ENCODE measurements at regions not wholly inside any gene's neighbourhood (a gene's known extent, or its start where the extent isn't known, plus 50 kb on each side); places are given as distances from the start of the nearest gene placed in this dataset.
"Not testable (repeated sequence)": the region's sequence is repeated elsewhere in the genome, so short reads cannot be mapped to it uniquely, and the experiment has no call there.

- DNase-seq (ENCODE audit: low spot score), result no peak
Measured at GRCh38 chr1:47522935-47523834, 85.3 kb downstream of the FOXD2 start.

- no peak for DNase-seq (ENCODE audit: low spot score)
Measured at GRCh38 chr1:47523835-47524215, 86.0 kb downstream of the FOXD2 start.

DNA sequence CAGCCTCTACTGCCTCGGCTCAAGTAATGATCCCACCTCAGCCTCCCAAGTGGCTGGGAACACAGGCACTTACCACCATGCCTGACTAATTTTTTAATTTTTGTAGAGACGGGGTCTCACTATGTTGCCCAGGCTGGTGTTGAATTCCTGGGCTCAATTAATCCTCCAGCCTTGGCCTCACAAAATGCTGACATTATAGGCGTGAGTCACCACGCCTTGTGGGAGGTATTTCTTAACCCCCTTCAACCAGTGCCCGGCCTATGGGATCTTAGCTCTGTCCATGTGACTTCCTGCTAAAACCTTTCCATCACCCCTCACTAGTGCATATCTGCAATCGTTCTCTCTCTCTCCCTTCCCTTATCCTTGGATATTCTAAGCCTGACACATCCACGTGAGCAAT, 86.4 kb downstream of the FOXD2 start:
- DNase-seq (ENCODE audit: low spot score), result no peak

DNA sequence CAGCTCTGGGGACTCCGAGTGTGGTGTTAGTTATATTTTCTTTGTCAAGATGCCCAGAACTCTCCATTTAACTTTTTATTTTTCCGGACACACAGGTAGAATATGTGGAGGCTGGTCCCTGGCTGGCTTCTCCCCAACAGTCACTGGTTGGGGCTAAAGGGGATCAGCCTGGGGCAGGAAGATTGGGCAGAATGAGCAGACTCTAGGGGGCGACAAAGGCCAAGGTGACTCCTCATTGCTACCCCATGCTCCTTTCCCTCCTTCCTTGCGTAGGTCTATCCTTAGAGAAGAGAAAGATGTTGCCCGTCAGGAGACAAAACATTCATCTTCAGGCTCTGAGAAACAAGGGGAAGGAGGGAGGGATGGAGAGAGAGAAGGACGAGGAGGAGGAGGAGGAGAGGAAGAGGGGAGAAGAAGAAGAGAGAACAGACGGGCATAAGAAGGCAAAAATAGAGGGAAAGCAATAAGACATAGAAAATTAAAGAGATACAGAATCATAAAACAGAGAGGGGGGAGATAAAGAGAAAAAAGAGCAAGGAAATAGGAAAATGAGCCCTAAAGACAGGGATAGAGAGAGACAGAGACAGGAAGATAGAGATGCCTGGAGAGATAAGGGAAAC, 89.9 kb downstream of the FOXD2 start:
- no peak for DNase-seq (ENCODE audit: low spot score)

DNA sequence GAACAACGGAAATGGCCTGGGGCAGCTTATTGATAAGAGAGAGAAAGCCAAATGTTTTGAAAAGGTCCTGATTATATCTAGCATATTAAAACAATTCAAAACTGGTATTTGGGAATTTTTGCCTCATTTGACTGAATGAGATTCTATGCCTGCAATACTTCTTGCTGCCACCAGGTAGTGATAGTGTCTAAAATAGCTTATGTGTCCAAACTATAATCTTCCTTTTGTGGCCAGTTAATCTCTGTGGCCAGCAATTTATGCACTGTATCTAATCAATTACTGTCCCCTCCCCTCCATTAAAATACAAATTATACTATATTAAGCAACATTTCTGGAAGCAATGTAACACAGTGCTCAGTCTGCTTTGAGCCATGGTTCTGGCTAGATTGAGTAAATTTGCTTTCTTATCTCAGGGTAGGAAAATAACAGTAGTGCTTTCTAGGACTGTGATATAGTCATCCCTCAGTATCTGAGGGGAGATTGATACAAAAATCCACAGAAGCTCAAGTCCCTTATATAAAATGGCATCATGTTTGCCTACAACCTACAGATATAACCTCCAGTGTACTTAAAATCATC, 91.8 kb downstream of the FOXD2 start:
- DNase-seq (ENCODE audit: low spot score), result no peak

DNA sequence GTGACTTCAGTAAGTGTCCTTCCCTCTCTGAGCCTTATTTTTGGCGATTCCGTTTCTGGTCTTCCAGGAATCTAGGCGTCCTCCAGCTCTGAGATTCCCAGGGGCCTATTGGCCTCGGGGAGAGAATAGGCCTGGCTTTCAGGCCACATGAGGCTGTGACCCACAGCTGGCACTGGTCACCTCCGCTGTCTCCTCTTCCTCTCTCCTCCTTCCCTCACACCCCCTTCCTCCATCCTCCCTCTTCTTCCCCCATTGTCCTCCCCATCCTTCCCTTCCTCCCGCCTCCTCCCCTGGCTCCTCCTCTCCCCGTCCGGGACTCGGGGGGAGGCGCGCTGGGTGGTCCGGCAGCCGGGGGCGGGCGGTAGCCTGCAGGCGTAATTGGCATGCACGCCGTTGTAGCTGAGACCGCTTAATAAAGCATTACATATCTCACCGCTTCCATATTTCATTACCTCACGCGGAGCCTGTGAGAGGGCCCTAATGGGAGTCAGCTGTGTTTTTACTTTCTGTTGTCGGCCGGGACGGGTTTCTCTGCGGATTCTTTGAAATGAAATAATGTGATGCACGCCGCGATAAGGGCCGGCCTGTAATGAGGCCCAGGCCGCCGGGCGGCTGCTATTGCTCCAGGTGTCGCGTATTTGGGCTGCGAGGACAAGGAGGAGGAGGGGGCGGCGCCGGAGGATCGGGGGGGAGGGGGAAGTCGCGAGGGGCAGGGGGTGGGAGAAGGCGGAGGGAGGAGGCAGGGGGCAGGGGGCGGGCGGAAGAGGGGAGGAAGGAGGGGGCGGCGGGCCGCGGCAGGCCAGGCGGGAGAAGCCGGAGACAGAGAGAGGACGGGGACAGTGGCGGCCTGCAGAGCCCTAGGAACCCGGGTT, 95.3 kb downstream of the FOXD2 start:
- DNase-seq (ENCODE audit: low spot score), result no peak

- no peak for DNase-seq (ENCODE audit: low spot score)
Measured at GRCh38 chr1:47533793-47534328, 96.0 kb downstream of the FOXD2 start.

GRCh38 chr1:47534436-47534835, 96.6 kb downstream of the FOXD2 start:
- no peak for DNase-seq (ENCODE audit: low spot score)

GRCh38 chr1:47536646-47537118, 98.8 kb downstream of the FOXD2 start:
- DNase-seq (ENCODE audit: low spot score), result no peak

- no peak for DNase-seq (ENCODE audit: low spot score)
Measured at GRCh38 chr1:47537268-47537667, 99.4 kb downstream of the FOXD2 start.

DNA sequence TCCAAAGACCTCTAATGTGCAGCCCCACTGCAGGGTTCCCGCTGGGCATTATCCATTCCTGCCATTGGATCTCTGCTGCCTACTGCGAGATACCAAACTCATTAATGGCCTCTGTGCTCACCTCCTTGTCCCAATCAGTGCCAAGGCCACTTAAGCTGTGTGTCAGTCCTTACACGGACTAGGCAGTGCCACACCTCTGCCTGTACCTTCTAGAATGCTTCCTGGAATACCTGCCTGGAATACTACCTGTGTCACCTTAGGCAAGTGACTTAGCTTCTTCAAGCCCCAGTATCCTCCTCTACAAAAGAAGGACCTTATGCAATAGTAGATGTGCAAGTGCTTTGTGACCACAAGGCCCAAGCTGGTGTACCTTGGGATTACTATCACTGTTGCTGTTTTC, 100.1 kb downstream of the FOXD2 start:
- no peak for DNase-seq (ENCODE audit: low spot score)

- not testable (repeated sequence) for DNase-seq (ENCODE audit: low spot score)
Measured at GRCh38 chr1:47538530-47538929, 100.7 kb downstream of the FOXD2 start.

GRCh38 chr1:47541705-47542104, 103.9 kb downstream of the FOXD2 start:
- DNase-seq (ENCODE audit: low spot score), result not testable (repeated sequence)

DNA sequence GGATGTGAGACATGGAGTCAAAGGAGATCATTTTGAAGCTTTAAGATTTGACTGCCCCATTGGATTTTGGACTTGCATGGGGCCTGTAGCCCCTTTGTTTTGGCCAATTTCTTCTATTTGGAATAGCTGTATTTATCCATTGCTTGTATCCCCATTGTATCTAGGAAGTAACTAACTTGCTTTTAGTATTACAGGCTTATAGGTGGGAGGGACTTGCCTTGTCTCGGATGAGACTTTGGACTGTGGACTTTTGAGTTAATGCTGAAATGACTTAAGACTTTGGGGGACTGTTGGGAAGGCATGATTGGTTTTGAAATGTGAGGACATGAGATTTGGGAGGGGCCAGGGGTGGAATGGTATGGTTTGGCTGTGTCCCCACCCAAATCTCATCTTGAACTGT, 105.2 kb downstream of the FOXD2 start:
- not testable (repeated sequence) for DNase-seq (ENCODE audit: low spot score)

GRCh38 chr1:47545912-47546483, 108.2 kb downstream of the FOXD2 start:
- DNase-seq (ENCODE audit: low spot score), result no peak

GRCh38 chr1:47547753-47548573, 110.1 kb downstream of the FOXD2 start:
- DNase-seq (ENCODE audit: low spot score), result no peak

- DNase-seq (ENCODE audit: low spot score), result no peak
Measured at GRCh38 chr1:47548637-47549036, 110.8 kb downstream of the FOXD2 start.

DNA sequence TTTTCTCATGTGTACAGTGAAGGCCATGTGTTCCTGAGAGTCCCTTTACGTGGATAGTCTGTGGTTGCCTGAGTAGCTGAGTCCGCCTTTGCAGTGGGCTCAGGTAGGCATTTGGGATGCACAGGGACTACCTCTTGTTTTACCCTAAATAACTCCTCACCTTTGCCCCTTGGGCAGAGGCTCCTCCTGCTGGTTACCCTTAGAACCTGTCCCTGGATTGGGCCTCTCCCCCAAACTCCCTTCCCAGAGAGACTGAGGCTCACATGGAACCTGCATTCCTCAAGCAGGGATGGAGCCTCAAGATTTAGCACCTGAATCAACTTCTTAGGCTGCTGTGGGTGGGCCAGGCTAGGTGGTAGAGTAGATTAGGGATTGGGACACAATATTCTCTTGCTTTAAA, 111.7 kb downstream of the FOXD2 start:
- no peak for DNase-seq (ENCODE audit: low spot score)

GRCh38 chr1:47550929-47551328, 113.1 kb downstream of the FOXD2 start:
- DNase-seq (ENCODE audit: low spot score), result no peak

- no peak for DNase-seq (ENCODE audit: low spot score)
Measured at GRCh38 chr1:47551971-47552528, 114.2 kb downstream of the FOXD2 start.
